H9 (cell line): ENCODE measurements at regions not wholly inside any gene's neighbourhood (a gene's known extent, or its start where the extent isn't known, plus 50 kb on each side); places are given as distances from the start of the nearest gene placed in this dataset.

Experiments
- DNase-seq: peaks from one replicate; pipeline ENCODE4 v3.0.0-alpha.2; 2017
- H2AFZ ChIP-seq: one replicate; pipeline ENCODE4 v1.6.1; 2013; ENCODE audit warnings: mild to moderate bottlenecking, low read length, control low read depth, moderate library complexity
- H2AK5ac ChIP-seq: 2 replicates; pipeline ENCODE4 v1.6.1; 2013; ENCODE audit warnings: low read length, control low read depth, mixed read lengths; ENCODE audit not compliant: insufficient read length
- H2BK120ac ChIP-seq: one replicate; pipeline ENCODE4 v1.6.1; 2013; ENCODE audit warnings: low read depth, mild to moderate bottlenecking, low read length, control low read depth, inconsistent platforms; ENCODE audit not compliant: poor library complexity, severe bottlenecking
- H2BK12ac ChIP-seq: 2 replicates; pipeline ENCODE4 v1.6.1; 2013; ENCODE audit warnings: low read length, control low read depth, mixed read lengths, low read depth; ENCODE audit not compliant: insufficient read length
- H2BK15ac ChIP-seq: 2 replicates; pipeline ENCODE4 v1.6.1; 2013; ENCODE audit warnings: low read depth, low read length, control low read depth
- H2BK20ac ChIP-seq: one replicate; pipeline ENCODE4 v1.6.1; 2013; ENCODE audit warnings: low read depth, mild to moderate bottlenecking, low read length, control low read depth, inconsistent platforms; ENCODE audit not compliant: poor library complexity, severe bottlenecking
- H2BK5ac ChIP-seq: 2 replicates; pipeline ENCODE4 v1.6.1; 2013; ENCODE audit warnings: low read length, control low read depth, mixed read lengths; ENCODE audit not compliant: insufficient read length
- H3K14ac ChIP-seq: 2 replicates; pipeline ENCODE4 v1.6.1; 2013; ENCODE audit warnings: low read length, control low read depth; ENCODE audit not compliant: insufficient read depth
- H3K18ac ChIP-seq: 2 replicates; pipeline ENCODE4 v1.6.1; 2013; ENCODE audit warnings: low read depth, mild to moderate bottlenecking, mixed read lengths, low read length, control low read depth; ENCODE audit not compliant: insufficient read length
- H3K23ac ChIP-seq: 2 replicates; pipeline ENCODE4 v1.6.1; 2013; ENCODE audit warnings: low read length, control low read depth, mixed read lengths, low read depth; ENCODE audit not compliant: insufficient read length
- H3K23me2 ChIP-seq: 2 replicates; pipeline ENCODE4 v1.6.1; 2013; ENCODE audit warnings: low read depth, mild to moderate bottlenecking, mixed read lengths, low read length, control low read depth; ENCODE audit not compliant: insufficient read length, poor library complexity, severe bottlenecking
- H3K27ac ChIP-seq: 2 replicates; pipeline ENCODE4 v1.5.1; 2013; ENCODE audit warnings: low read length, control low read depth, mixed read lengths, low read depth; ENCODE audit not compliant: insufficient read length
- H3K27me3 ChIP-seq: 2 replicates; pipeline ENCODE4 v1.6.1; 2013; ENCODE audit warnings: low read length, control low read depth, inconsistent platforms; ENCODE audit not compliant: insufficient read depth
- H3K4ac ChIP-seq: 2 replicates; pipeline ENCODE4 v1.6.1; 2013; ENCODE audit warnings: low read depth, mild to moderate bottlenecking, control low read depth, inconsistent platforms, low read length, moderate library complexity
- H3K4me1 ChIP-seq: 2 replicates; pipeline ENCODE4 v1.6.1; 2013; ENCODE audit warnings: low read length, control low read depth, inconsistent platforms; ENCODE audit not compliant: insufficient read depth
- H3K4me2 ChIP-seq: 2 replicates; pipeline ENCODE4 v1.6.1; 2013; ENCODE audit warnings: low read length, control low read depth, mixed read lengths; ENCODE audit not compliant: insufficient read length, insufficient read depth
- H3K56ac ChIP-seq: 2 replicates; pipeline ENCODE4 v1.6.1; 2013; ENCODE audit warnings: low read depth, mild to moderate bottlenecking, mixed read lengths, low read length, control low read depth; ENCODE audit not compliant: insufficient read length
- H3K79me1 ChIP-seq: 2 replicates; pipeline ENCODE4 v1.6.1; 2013; ENCODE audit warnings: low read depth, mild to moderate bottlenecking, moderate library complexity, low read length, control low read depth, inconsistent platforms; ENCODE audit not compliant: insufficient read depth, poor library complexity, severe bottlenecking
- H3K79me2 ChIP-seq: 2 replicates; pipeline ENCODE4 v1.6.1; 2013; ENCODE audit warnings: low read length, control low read depth, inconsistent platforms; ENCODE audit not compliant: insufficient read depth
- H3K9ac ChIP-seq: 2 replicates; pipeline ENCODE4 v1.6.1; 2013; ENCODE audit warnings: low read length, control low read depth, mixed read lengths; ENCODE audit not compliant: insufficient read length; ENCODE audit errors: extremely low read depth
- H3K9me3 ChIP-seq: one replicate; pipeline ENCODE4 v1.6.1; 2013; ENCODE audit warnings: low read depth, low read length, inconsistent platforms; ENCODE audit not compliant: control insufficient read depth
- H3T11ph ChIP-seq: one replicate; pipeline ENCODE4 v1.6.1; 2013; ENCODE audit warnings: mild to moderate bottlenecking, low read length, control low read depth, inconsistent platforms
- H4K20me1 ChIP-seq: one replicate; pipeline ENCODE4 v1.6.1; 2013; ENCODE audit not compliant: control insufficient read depth, insufficient read length, insufficient read depth
- H4K5ac ChIP-seq: 2 replicates; pipeline ENCODE4 v1.6.1; 2013; ENCODE audit warnings: low read depth, mild to moderate bottlenecking, mixed read lengths, low read length, control low read depth; ENCODE audit not compliant: insufficient read length
- H4K8ac ChIP-seq: replicated peaks from 2 replicates; pipeline ENCODE4 v1.6.1; 2013; ENCODE audit warnings: low read length, control low read depth, mixed read lengths, low read depth; ENCODE audit not compliant: insufficient read length
- H4K91ac ChIP-seq: 2 replicates; pipeline ENCODE4 v1.6.1; 2013; ENCODE audit warnings: low read depth, mild to moderate bottlenecking, moderate library complexity, mixed read lengths, low read length, control low read depth; ENCODE audit not compliant: insufficient read length
- H3K27ac Mint-ChIP-seq, 3 experiments: 2 replicates in 2 of 3; 3 replicates in 1 of 3; pipeline ENCODE4 v1.8.0; 2020 to 2021; ENCODE audit warnings: mixed read lengths in 3 of 3, mild to moderate bottlenecking in 1 of 3, moderate library complexity in 1 of 3
- H3K27me3 Mint-ChIP-seq: 2 replicates; pipeline ENCODE4 v1.8.0; 2021; ENCODE audit warnings: low read depth, mild to moderate bottlenecking, moderate library complexity, mixed read lengths
- H3K36me3 Mint-ChIP-seq, 3 experiments: 2 replicates in 2 of 3; 3 replicates in 1 of 3; pipeline ENCODE4 v1.8.0; 2020 to 2021; ENCODE audit warnings: low read depth in 3 of 3, mixed read lengths in 3 of 3; ENCODE audit not compliant: insufficient read depth in 1 of 3
- H3K4me1 Mint-ChIP-seq, 2 experiments: 2 replicates each; pipeline ENCODE4 v1.8.0; 2020; ENCODE audit warnings: mixed read lengths in 2 of 2
- H3K4me3 Mint-ChIP-seq, 2 experiments: 2 replicates in 1 of 2; 3 replicates in 1 of 2; pipeline ENCODE4 v1.8.0; 2020 to 2021; ENCODE audit warnings: mild to moderate bottlenecking in 2 of 2, mixed read lengths in 2 of 2, moderate library complexity in 1 of 2
- H3K9me3 Mint-ChIP-seq, 2 experiments: 2 replicates in 1 of 2; 3 replicates in 1 of 2; pipeline ENCODE4 v1.8.0; 2020; ENCODE audit warnings: mild to moderate bottlenecking in 2 of 2, mixed read lengths in 2 of 2, moderate library complexity in 1 of 2
- TF ChIP-seq, protein P1 (sequence below): fragments of 200-600 bp; sonication (generic); conservative IDR thresholded peaks from 3 replicates; pipeline ENCODE4 v1.8.0; 2021; ENCODE audit warnings: antibody characterized with exemption, mild to moderate bottlenecking

GRCh38 chr10:56836659-56837058 lies 475.6 kb upstream of the ZWINT start:
- Histone ChIP-seq H4K8ac (no peak overlapping the region), H3K4me2 (no peak overlapping the region), H2BK5ac (no peak overlapping the region), H3K14ac (no peak overlapping the region), H2BK20ac (no peak overlapping the region), H3T11ph (no peak overlapping the region), H3K18ac (no peak overlapping the region), H3K9me3 (no peaks in the 10 kb centered on the region), H2AK5ac (no peak overlapping the region), H3K79me2 (no peaks in the 10 kb centered on the region), H3K4me1 (no peaks in the 10 kb centered on the region), H3K23me2 (no peaks in the 10 kb centered on the region), H4K5ac (no peak overlapping the region), H2BK120ac (no peak overlapping the region), H2AFZ (no peak overlapping the region), H4K91ac (no peak overlapping the region), H3K56ac (no peak overlapping the region), H3K27me3 (no peaks in the 10 kb centered on the region), H3K9ac (no peak overlapping the region), H2BK12ac (no peak overlapping the region), H2BK15ac (no peak overlapping the region), H3K27ac (no peak overlapping the region), H3K4ac (no peak overlapping the region), H3K79me1 (no peaks in the 10 kb centered on the region), H4K20me1 (no peaks in the 10 kb centered on the region), H3K23ac (no peak overlapping the region)
- Mint-ChIP-seq H3K4me1 (no peaks in the 10 kb centered on the region), H3K9me3 (no peaks in the 10 kb centered on the region), H3K27me3 (no peaks in the 10 kb centered on the region), H3K36me3 (no peaks in the 10 kb centered on the region), H3K4me3 (no peak overlapping the region), H3K27ac (no peak overlapping the region)
- TF ChIP-seq, protein P1, sequence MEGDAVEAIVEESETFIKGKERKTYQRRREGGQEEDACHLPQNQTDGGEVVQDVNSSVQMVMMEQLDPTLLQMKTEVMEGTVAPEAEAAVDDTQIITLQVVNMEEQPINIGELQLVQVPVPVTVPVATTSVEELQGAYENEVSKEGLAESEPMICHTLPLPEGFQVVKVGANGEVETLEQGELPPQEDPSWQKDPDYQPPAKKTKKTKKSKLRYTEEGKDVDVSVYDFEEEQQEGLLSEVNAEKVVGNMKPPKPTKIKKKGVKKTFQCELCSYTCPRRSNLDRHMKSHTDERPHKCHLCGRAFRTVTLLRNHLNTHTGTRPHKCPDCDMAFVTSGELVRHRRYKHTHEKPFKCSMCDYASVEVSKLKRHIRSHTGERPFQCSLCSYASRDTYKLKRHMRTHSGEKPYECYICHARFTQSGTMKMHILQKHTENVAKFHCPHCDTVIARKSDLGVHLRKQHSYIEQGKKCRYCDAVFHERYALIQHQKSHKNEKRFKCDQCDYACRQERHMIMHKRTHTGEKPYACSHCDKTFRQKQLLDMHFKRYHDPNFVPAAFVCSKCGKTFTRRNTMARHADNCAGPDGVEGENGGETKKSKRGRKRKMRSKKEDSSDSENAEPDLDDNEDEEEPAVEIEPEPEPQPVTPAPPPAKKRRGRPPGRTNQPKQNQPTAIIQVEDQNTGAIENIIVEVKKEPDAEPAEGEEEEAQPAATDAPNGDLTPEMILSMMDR, result no peak
- DNase-seq, result no peak
